ENCODE measurements at regions not wholly inside any gene's neighbourhood (a gene's known extent, or its start where the extent isn't known, plus 50 kb on each side); places are given as distances from the start of the nearest gene placed in this dataset.

GRCh38 chr11:134943544-134943943 lies 531.5 kb upstream of the B3GAT1 start:
- TF ChIP-seq POLR2A (IDR thresholded peaks at IDR 0.05) (no peak), EP300 (IDR thresholded peaks at IDR 0.05) (no peak)
